HG03066 (cell line): ENCODE measurements at regions not wholly inside any gene's neighbourhood (a gene's known extent, or its start where the extent isn't known, plus 50 kb on each side); places are given as distances from the start of the nearest gene placed in this dataset.
"Not testable (repeated sequence)": the region's sequence is repeated elsewhere in the genome, so short reads cannot be mapped to it uniquely, and the experiment has no call there.

ENCODE experiments used
- ATAC-seq: cut with Tn5 transposase; IDR thresholded peaks from one replicate; pipeline ENCODE4 v1.9.1; 2021; ENCODE audit warnings: low read depth; ENCODE audit not compliant: unreplicated experiment

- ATAC-seq, result no peak
Observed at GRCh38 chr6:1016329-1017302, 295.3 kb upstream of the FOXQ1 start.

GRCh38 chr6:1015825-1016224 is 296.1 kb upstream of the FOXQ1 start:
- ATAC-seq, result no peak

GRCh38 chr6:1014431-1014807 is 297.5 kb upstream of the FOXQ1 start:
- ATAC-seq, result no peak

- ATAC-seq, result no peak
Observed at GRCh38 chr6:1013656-1014430, 298.1 kb upstream of the FOXQ1 start.

GRCh38 chr6:1009103-1009502 is 302.8 kb upstream of the FOXQ1 start:
- no peak for ATAC-seq

GRCh38 chr6:1007159-1007558 is 304.7 kb upstream of the FOXQ1 start:
- no peak for ATAC-seq

- no peak for ATAC-seq
Observed at GRCh38 chr6:1004885-1005630, 306.8 kb upstream of the FOXQ1 start.

- no peak for ATAC-seq
Observed at GRCh38 chr6:1003394-1004160, 308.3 kb upstream of the FOXQ1 start.

GRCh38 chr6:1002989-1003388 is 308.9 kb upstream of the FOXQ1 start:
- no peak for ATAC-seq

GRCh38 chr6:1001655-1002349 is 308.9 kb upstream of the EXOC2 start:
- ATAC-seq, result peak; percentile 68

GRCh38 chr6:999552-999951 is 306.6 kb upstream of the EXOC2 start:
- no peak for ATAC-seq

- ATAC-seq, result no peak
Observed at GRCh38 chr6:998551-998950, 305.6 kb upstream of the EXOC2 start.

- no peak for ATAC-seq
Observed at GRCh38 chr6:996271-996852, 303.4 kb upstream of the EXOC2 start.

- no peak for ATAC-seq
Observed at GRCh38 chr6:991192-991591, 298.3 kb upstream of the EXOC2 start.

- ATAC-seq, result no peak
Observed at GRCh38 chr6:984031-984430, 291.1 kb upstream of the EXOC2 start.

GRCh38 chr6:978937-979685 is 286.2 kb upstream of the EXOC2 start:
- ATAC-seq, result no peak

GRCh38 chr6:977226-977625 is 284.3 kb upstream of the EXOC2 start:
- not testable (repeated sequence) for ATAC-seq

- no peak for ATAC-seq
Observed at GRCh38 chr6:971981-972640, 279.2 kb upstream of the EXOC2 start.
